ENCODE measurements at regions not wholly inside any gene's neighbourhood (a gene's known extent, or its start where the extent isn't known, plus 50 kb on each side); places are given as distances from the start of the nearest gene placed in this dataset.
"Not testable (repeated sequence)": the region's sequence is repeated elsewhere in the genome, so short reads cannot be mapped to it uniquely, and the experiment has no call there.

DNA sequence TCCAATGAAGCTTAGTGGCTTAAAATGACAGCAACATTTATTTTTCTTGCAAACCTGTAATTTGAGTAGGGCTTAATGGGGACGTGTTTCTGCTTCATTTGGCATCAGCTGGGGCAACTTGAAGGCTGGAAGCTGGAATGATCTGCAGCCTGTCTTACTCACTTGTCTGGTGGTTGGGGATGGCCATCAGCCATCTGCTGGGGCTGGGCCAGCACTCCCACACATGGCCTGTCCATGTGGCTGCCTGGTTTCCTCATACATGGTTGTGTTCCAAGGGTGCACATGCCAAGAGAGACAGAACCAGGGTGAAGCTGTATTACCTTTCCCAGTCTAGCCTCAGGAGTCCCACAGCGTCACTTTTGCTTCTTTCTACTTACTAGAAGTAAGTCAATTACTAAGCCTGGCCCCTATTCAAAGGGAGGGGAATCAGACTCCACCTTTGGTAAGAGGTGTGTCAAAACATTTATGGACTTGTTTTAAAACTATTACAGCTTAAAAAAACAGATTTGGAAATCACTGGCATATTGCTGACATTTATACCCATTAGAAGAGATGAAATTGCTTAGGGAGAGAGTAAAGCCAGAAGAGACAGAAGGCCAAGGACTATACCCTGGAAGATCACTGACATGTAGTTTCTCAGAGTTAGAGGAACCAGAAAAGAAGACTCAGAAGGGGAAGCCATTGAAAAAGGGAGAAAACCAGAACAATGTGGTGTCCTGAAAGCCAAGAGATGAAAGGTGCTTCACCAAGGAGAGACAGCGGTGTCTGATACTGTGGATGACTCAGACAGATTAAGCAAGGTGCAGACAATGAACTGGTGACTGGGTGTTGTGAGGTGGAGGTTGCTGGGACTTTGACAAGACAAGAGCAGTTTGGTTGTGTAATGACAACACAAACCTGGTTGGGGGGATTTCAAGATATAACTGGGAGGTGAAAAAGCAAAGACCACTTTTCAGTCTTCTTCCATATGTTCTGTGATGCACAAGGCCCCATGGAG is 345.2 kb downstream of the GJA1 start:
- H3K4me1 ChIP-seq = no peaks in the 10 kb centered on the region
- no peaks in the 10 kb centered on the region for H3K36me3 ChIP-seq
- H3K27me3 ChIP-seq = no peaks in the 10 kb centered on the region
- in situ Hi-C loops (cut with MboI; ENCODE audit: low pct_ligation_motif_present in 1 of 4, low pct_unique_long_range_greater_than_20kb in 1 of 4, low sequenced_read_pairs in 3 of 4) = no loop called here
- WGBS, 2 donors (ENCODE audit: low coverage in 1 of 2) = 58 to 69% methylated on average over 2 to 3 of the region's 3 CpGs
- TF ChIP-seq POLR2AphosphoS5 (IDR thresholded peaks at IDR 0.05) = no peak
- no peak for TF ChIP-seq POLR2A (IDR thresholded peaks at IDR 0.05)
- TF ChIP-seq EP300 (IDR thresholded peaks at IDR 0.05; ENCODE audit: low read depth) = no peak
- TF ChIP-seq, protein P1, sequence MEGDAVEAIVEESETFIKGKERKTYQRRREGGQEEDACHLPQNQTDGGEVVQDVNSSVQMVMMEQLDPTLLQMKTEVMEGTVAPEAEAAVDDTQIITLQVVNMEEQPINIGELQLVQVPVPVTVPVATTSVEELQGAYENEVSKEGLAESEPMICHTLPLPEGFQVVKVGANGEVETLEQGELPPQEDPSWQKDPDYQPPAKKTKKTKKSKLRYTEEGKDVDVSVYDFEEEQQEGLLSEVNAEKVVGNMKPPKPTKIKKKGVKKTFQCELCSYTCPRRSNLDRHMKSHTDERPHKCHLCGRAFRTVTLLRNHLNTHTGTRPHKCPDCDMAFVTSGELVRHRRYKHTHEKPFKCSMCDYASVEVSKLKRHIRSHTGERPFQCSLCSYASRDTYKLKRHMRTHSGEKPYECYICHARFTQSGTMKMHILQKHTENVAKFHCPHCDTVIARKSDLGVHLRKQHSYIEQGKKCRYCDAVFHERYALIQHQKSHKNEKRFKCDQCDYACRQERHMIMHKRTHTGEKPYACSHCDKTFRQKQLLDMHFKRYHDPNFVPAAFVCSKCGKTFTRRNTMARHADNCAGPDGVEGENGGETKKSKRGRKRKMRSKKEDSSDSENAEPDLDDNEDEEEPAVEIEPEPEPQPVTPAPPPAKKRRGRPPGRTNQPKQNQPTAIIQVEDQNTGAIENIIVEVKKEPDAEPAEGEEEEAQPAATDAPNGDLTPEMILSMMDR (IDR thresholded peaks at IDR 0.05) = no peak
- no peaks in the 10 kb centered on the region for H3K9me3 ChIP-seq
- intact Hi-C loops (cut with DNase I; ENCODE audit: low total_unique reads) = no loop called here
- no peak overlapping the region for H3K27ac ChIP-seq
- no peak for DNase-seq
- H3K4me3 ChIP-seq = no peak overlapping the region

DNA sequence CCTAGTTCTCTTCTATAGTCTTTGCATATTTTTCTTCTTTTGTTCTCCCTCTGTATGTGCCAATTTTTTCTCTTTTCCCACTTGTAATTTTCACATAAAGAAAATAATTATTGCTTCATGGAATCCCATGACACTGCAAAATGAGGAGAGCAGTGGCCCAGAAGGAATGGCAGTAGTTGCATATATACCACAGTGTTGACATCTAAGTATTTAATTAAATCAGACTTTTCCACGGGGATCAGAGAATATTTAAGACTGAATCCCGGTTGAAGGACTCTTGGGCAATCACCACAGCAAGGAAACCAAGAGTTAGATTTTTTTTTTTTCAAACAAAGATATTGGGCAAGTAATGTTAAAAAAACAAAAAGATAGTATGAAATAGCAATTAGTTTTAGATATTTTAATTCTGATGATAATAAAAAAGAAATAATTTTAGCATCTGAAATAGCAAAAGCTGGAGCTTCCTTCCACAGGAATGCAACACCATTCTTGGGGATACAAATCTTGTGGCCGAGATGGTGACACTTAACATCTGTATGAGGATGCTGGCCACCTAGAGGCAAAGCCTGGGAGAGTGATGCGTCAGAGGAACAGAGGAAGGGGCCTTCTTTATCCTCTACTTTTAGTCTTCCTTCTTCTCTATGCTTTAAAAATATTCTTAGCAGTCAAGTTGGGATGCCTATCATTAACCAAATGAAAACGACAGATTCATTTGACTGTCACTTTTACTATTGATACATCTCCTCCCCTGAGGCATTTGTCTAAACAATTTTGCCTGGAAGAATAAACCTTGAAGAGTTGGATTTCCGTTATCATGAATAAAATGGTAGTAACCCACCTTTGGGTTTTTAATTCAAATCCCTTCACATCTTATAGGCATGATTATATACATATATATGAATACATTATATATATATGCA is 356.2 kb downstream of the GJA1 start:
- intact Hi-C loops (cut with DNase I; ENCODE audit: low total_unique reads) = no loop called here
- no peak for DNase-seq
- H3K27ac ChIP-seq = no peak overlapping the region
- no peaks in the 10 kb centered on the region for H3K4me1 ChIP-seq
- in situ Hi-C loops (cut with MboI; ENCODE audit: low pct_ligation_motif_present in 1 of 4, low pct_unique_long_range_greater_than_20kb in 1 of 4, low sequenced_read_pairs in 3 of 4) = no loop called here
- no peaks in the 10 kb centered on the region for H3K9me3 ChIP-seq
- no peak overlapping the region for H3K4me3 ChIP-seq
- H3K36me3 ChIP-seq = no peaks in the 10 kb centered on the region
- WGBS, 2 donors (ENCODE audit: low coverage in 1 of 2) = 49 to 67% methylated on average over 5 to 6 of the region's 6 CpGs
- no peaks in the 10 kb centered on the region for H3K27me3 ChIP-seq
- TF ChIP-seq EP300 (IDR thresholded peaks at IDR 0.05; ENCODE audit: low read depth) (no peak), POLR2AphosphoS5 (IDR thresholded peaks at IDR 0.05) (no peak), POLR2A (IDR thresholded peaks at IDR 0.05) (no peak)
- TF ChIP-seq, protein P1 (IDR thresholded peaks at IDR 0.05) = no peak

DNA sequence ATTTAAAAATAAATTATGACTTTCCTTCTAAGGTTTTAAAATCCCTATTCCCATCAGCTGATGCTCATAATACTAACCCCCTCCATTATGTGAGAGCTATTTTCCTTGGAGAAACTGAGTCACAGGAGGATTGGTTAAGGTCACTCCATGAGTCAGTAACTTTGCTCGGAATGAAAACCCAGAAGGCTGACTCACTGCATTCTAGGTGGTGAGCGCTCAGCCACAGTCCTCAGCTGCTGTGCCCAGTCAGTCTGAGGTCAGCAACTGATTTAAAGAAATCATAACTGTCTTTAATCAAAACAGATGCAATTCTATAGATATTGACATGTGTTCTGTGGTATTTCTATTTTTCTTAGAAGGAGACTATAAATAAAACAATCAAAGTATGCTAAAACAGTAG is 359.2 kb downstream of the GJA1 start:
- Histone ChIP-seq H3K4me3 (no peak overlapping the region), H3K9me3 (no peaks in the 10 kb centered on the region), H3K27me3 (no peaks in the 10 kb centered on the region), H3K4me1 (no peaks in the 10 kb centered on the region), H3K27ac (no peak overlapping the region), H3K36me3 (no peaks in the 10 kb centered on the region)
- 72 to 80% methylated on average over 2 of the region's 2 CpGs for WGBS, 2 donors (ENCODE audit: low coverage in 1 of 2)
- in situ Hi-C loops (cut with MboI; ENCODE audit: low pct_ligation_motif_present in 1 of 4, low pct_unique_long_range_greater_than_20kb in 1 of 4, low sequenced_read_pairs in 3 of 4) (no loop called here), intact Hi-C loops (cut with DNase I; ENCODE audit: low total_unique reads) (no loop called here)
- TF ChIP-seq POLR2A (IDR thresholded peaks at IDR 0.05) (no peak), EP300 (IDR thresholded peaks at IDR 0.05; ENCODE audit: low read depth) (no peak)
- TF ChIP-seq, protein P1 (IDR thresholded peaks at IDR 0.05) = no peak
- DNase-seq = no peak

DNA sequence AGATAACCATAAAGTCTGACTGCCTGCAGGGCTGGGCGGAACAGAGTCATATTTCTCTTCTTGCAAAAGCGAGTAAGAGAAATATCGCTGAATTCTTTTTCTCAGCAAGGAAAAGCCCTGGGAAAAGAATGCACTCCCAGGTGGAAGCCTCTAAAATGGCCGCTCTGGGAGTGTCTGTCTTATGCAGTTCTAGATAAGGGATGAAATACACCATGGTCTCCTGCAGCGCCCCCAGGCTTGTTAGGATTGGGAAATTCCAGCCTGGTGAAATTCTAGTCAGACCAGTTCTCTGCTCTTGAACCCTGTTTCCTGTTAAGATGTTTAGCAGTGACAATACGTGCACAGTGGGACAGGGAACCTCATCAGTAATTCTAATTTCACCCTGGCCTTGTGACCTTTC is 362.2 kb downstream of the GJA1 start:
- intact Hi-C loops (cut with DNase I; ENCODE audit: low total_unique reads); H3K27me3 ChIP-seq; H3K4me3 ChIP-seq; DNase-seq; H3K27ac ChIP-seq; H3K36me3 ChIP-seq; H3K9me3 ChIP-seq; in situ Hi-C loops (cut with MboI; ENCODE audit: low pct_ligation_motif_present in 1 of 4, low pct_unique_long_range_greater_than_20kb in 1 of 4, low sequenced_read_pairs in 3 of 4); H3K4me1 ChIP-seq: not testable (repeated sequence)
- 88% methylated on average over 3 to 6 of the region's 6 CpGs for WGBS, 2 donors (ENCODE audit: low coverage in 1 of 2)

DNA sequence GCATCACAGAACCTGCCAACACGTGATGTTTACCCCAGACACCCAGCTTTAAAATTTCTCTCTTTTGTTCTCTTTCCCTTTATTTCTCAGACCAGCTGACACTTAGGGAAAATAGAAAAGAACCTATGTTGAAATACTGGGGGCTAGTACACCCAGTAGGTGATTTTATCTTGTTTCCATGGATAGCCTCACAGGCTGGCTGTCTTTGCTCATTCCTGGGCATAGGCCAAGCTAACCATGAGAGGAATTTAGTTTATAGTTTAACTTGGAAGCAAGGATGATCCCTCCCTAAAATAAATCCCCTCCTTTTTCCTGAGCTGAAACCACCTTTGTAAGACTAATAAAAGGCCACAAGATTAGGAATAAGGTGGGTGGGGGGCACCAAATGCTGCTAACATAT is 362.7 kb downstream of the GJA1 start:
- in situ Hi-C loops (cut with MboI; ENCODE audit: low pct_ligation_motif_present in 1 of 4, low pct_unique_long_range_greater_than_20kb in 1 of 4, low sequenced_read_pairs in 3 of 4); DNase-seq; H3K4me1 ChIP-seq; H3K36me3 ChIP-seq; H3K27me3 ChIP-seq; H3K4me3 ChIP-seq; intact Hi-C loops (cut with DNase I; ENCODE audit: low total_unique reads); H3K27ac ChIP-seq; H3K9me3 ChIP-seq: not testable (repeated sequence)
- WGBS, 2 donors (ENCODE audit: low coverage in 1 of 2) = 40 to 56% methylated on average over 1 of the region's 1 CpG

All from transverse colon (tissue), 4 donors.